Stimulated activated CD4-positive, alpha-beta T cell treated with anti-CD3 and anti-CD28 coated beads, TNF-alpha, amount 100 ng/mL, for 48 hours (primary cell): ENCODE measurements at regions not wholly inside any gene's neighbourhood (a gene's known extent, or its start where the extent isn't known, plus 50 kb on each side); places are given as distances from the start of the nearest gene placed in this dataset.

ENCODE experiments used
- DNase-seq, 3 donors: peaks; one replicate each; pipeline ENCODE4 v3.0.0-alpha.2; 2020; ENCODE audit warnings: low read depth in 3 of 3

DNA sequence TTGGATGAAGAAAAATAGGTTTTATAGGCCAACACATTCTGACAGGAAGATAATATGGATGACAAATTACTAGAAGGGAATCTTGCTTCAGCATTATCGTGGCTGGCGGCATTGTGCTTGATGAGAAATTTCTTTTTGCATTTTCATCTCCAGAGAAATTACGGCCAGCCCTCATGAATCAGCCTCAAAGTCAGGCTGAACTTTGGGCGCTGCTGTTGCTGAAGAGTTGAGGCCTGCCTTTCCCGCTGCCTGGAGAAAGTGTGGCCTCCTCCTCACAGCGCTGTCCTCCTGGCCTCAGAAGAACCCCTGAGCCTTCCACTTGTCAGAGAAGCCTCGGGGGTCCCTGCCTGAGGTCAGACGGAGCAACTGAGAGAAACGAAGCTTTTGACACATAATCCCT is 272.4 kb upstream of the KCNIP4 start:
- DNase-seq = no peak

DNA sequence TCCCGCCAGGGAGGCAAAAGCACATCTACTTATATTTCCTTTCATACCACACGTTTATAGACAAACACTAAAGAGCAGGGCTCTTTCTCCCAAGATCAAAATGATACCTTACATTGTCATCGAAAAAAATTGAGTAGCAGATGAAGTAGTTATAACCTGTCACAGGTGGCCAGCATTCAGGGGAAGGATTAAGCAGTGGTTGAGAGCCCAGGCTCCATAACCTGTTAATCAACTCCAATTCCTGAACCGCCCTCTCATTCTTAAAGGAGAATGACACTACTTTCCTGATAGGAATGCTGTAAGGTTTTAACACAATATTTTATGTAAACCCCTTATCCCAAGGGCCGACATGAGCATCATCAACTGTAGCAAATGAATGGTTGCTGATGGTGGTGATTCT is 268.9 kb upstream of the KCNIP4 start:
- no peak for DNase-seq

DNA sequence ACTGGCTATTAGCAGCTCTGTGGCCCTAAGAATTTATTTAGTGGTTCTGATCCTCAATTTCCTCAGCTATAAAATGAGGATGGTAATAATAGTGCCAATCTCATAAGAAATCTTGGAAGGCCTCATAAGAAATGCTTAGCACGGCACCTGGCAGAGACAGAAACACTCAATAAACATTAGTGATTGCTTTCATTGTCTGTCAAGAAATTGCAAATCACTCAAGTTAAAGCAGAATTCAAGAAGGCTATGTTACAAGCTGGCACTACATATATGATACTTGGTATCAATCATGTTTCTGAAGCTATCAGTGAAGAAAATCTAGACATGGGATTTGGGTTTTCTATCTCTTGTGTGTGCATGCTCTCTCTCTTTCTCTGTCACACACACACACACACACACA is 267.7 kb upstream of the KCNIP4 start:
- DNase-seq = no peak

DNA sequence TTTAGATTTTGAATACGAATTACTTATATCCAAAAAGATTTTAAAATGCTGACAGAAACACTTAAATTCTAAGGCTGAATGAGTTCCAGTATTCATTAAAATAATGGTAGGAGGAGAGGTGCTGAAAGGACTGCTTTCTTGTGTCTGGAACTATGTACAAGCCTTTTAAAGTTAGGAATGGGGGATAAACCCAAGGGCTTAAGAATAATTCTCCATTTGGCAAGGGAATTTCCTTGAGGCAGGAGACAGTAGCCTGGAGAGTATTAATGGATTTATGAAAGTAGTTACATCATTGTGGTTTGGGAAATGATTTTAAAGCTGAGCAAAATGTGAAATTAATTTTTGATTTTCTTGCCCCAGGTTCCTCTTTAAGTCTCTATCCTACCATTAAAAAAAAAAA is 266.5 kb upstream of the KCNIP4 start:
- no peak for DNase-seq

DNA sequence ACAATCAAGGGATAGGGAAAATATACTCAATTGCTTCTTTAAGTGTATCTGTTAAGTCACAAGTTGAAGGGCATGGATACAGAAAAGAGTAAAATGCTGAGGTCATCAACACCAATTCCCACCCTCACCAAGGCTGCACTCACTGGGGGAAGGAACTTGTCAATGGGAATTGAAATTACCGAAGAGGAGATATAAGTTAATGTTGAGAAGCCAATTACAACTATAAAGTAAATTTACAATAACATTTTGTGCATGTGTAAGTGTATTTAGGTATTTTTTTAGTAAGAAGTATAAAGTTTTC is 255.1 kb upstream of the KCNIP4 start:
- DNase-seq = no peak

DNA sequence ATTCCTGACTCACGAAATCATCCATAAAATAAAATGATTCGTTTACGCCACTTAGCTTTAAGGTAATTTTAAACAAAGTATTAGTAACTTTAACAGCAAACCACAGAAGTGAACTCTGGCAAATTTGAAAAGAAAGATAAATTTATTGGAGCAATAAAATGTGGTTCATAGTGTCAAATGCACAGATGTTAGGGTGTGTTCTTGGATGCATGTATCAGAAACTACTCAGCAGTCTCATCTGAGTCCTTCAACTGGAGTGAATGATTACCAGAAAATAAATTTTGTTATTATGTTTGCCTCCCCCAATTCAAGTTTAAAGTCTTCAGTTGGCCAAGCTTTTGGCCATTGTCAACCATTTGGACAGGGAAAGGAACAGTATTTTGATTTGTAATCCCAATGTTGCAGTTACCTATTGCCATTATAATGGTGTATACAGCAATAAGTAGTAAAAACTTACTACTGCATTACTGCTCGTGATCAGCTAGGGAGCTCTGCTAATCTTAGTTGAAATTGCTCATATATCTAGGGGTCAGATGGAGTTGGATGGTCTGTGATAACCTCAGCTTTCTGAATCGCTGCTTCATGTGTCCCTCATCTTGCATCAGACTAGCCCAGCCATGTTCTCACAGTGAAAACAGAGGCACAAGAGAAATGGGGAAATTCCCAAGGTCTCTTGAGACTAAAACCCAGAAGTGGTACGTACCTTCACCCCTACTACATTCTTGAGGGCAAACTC is 254.6 kb upstream of the KCNIP4 start:
- no peak for DNase-seq

DNA sequence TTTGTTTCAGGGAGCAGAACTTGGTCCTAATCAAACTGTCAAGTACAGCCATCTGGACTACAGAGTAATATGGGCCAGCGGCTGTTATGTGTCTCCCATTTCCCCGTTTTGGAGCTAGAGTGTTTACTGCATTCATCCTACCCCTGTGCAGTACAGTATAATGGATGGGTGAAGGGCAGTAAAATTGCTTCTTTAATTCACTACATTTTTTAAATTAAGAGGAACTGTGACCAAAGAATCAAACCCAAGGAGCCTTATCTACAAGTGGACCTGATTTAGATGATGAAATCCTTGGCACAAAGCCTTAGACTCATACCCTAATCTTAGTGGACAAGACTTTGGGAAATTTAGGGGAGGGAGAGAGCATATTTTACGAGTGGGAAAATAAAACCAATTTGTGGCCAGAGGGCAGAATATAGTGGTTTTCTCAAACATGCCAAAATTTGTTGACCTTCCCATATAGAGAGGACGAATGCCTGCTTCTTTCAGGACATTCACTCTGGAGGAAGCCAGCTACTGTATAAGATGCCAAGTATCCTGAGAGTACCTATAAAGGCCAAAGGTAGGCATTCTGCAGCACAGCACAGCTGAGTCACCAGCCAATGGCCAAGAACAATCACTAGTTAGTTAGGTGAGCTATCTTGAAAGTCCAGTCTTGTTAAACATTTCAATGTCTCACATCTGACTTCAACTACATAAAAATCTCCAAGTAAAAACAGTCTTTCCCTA is 253.8 kb upstream of the KCNIP4 start:
- no peak for DNase-seq

DNA sequence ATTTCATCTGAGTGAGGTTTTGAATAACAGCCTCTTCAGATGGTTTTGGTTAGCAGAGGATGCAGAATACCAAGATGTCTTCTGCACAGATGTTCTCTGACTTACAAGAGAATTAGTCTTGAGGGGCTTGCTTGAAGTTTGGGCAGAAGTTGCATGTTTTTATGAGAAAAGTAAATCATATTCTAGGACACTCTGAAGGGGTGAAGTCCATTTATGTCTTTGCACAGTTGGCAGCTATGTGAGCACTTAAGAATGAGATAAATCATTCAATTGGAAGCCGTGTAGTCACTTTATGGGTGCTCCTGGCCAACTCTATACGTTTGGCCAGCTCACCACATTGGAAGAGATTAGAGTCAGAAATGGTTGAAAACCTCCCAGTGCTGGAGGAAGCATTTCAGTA is 252.7 kb upstream of the KCNIP4 start:
- no peak for DNase-seq

DNA sequence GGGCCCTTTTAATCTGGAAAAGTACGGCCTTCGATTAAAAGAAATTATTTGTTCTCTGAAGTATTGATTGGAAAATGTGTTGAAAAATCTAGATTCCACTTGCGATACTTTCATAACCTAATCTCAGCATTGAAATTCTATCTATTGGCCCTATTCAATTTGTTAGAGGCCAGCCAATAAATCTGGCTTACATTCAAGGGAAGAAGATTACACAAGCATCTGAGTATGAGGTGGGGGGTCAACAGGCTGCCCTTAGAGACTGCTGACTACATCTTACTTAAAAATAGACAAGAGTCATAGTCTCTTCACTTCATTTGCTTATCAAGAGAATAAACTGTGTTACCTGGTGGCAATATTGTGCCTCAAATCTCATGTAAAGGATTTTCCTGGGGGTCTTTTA is 248.0 kb upstream of the KCNIP4 start:
- no peak for DNase-seq

DNA sequence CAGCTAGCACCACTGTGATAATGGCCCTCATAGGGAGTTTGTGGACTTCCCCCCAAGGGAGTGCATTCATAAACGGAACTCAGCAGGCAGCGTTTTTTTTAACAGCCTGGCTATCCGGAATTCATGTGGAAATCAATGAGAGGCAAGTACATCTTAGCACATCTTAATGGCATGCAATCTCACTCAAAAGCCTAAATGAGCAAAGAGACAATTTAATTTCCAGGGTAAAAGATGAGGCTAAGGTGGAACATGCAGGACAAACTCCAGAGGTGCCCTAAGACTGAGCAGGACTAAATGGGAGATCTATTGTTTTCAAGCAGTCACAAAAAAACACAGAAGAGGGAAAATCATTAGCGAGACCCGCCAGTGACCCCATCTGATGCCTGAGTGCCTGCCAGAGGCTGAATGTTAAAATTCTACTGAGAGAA is 243.5 kb upstream of the KCNIP4 start:
- no peak for DNase-seq

DNA sequence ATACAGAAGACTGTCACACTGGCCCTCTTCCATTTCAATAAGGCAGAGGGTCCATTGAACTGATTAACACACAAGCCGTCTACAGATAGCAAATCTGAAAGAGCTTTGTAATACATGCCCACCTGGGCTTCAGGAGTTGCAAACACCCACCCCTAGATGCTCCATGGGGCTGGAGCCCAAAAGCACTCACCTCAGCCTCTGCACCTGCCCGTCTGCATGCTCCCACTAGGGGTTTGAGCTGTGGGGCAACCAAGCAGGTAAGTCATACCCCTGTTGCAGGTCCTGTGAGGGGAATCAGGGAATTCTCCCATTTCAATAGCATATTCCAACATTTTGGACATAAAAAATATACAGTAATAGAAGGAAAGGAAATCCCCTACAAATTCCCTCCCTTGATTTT is 243.0 kb upstream of the KCNIP4 start:
- DNase-seq = no peak

DNA sequence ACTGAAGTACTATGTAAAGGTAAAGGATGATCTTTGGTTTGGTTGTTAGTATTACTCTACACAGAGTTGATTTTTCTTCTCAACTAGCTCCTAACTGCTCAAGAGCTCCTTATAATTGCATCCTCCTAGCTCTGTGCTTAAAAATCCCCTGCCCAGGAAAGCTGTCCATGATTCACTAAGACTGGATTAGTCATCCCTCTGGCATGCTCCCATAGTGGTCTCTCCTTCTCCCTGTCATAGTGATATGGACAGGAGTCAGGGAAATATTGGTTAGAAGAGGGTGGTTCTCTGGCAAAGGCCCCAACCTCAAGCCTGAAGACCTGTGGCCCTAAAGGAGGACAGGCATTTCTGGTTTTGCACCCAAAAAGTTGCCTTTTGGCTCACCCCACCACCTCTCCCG is 242.3 kb upstream of the KCNIP4 start:
- DNase-seq = no peak

DNA sequence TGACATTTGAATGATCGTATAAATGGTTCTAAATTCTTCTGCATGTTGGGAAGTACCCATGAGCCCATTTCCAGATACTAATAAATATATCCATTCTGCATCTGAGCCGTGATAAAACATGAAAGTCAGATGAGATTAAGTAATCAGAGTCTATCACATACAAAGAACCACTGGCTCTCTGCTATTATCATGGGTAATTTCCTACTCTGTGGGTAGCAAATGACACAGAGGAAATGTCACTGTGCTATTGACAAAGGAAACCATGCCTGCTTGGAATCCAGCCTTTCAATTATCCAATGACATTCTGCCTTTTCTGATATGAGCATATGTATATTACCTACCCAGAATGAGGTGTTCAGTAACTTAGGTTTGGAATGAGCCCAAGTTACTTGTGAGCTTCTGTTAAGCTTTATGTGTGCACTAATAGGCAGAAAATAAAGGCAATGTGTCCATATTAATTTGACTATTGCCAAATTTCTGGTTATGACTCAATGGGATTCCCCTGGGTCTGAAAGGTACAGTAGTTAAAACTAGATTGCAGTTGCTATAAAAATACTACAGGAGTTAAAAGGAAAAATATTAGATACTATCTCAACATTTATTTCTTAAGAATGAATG is 238.7 kb upstream of the KCNIP4 start:
- DNase-seq = no peak

DNA sequence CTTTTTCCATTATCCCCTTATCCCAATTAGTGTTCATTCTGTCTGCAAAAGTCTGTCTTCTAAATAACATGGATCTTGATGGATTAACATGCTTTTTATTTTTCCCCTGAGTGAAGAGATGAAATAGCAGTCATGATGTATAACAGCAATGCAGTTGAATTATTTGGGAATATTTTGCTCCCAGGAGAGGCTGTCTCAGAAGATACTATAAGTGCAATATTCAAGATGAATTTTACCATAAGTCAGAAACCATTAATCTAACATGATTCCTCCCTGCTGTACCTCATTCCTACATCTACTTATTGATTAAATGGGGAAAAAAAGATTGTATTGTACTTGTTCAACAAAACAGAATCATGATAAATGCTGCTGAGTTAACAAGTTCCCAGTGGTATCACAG is 233.2 kb upstream of the KCNIP4 start:
- DNase-seq = no peak

DNA sequence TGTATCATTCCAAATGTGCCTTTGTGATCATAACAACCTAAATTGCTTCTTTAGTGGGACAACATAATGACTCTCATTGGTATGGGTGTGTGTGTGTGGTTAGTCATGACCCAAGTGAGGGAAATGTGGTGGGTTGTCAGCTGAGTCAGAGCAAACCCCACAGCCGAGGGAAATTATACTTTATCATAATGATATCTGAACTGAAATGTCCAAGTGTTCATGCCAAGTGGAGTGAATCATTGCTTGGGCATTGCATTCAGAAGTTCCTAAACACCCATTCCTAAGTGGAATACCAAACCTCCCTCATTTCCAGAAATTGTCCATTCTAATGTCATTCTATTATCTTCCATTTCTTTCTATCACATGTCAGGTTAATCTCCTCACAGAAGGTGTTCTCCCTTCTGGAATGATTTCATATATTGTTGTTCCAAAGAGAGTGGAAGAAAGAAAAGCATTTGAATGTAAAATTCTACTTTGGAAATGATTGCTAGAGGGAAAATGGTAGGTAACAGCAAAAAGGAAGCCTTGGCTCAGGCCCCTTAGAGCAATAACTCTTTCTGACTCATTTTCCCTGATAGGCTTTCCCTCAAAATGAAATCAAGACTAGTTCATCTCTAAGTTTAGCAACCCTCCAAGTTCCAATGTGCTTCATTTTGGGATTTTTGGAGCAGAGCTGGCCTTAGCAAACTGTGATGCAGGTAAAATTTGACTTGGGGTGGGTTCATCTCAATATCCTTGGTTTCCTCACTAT is 230.7 kb upstream of the KCNIP4 start:
- no peak for DNase-seq

DNA sequence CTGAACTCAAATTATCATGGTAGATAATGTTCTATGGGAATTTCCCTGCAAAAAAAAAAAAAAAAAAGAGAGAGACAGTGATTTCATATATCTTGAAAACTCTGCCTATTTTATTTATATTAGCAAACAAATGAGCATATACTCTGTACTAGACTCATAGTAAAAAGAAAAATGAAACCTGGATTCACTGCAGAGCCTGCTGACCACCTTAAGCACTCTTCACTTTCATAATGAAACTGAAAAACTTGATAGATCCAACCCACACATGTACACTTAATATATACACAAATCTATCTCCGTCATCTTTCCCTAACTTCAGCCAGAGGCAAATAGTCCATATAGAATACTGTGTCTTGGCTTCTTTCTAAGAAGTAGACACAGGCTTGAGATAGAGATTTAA is 226.1 kb upstream of the KCNIP4 start:
- DNase-seq = no peak

DNA sequence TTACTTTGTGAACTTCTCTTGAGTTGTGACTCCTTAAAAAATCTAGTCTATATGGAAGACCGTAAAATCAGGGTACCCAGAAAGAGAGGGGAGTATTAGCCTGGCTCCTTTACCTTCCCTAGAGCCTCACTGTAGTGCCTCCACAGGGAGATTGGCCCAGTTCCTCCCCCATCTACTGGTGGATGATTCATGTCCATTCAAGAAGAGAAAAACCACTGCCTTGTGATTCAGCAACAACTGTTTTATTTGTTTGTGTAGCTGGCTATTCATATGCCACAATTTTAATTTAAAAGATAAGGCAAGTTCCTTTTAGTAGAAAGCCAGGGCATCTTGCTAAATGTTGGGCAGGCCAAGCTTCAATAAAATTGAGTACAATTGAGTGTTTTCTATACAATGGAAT is 221.8 kb upstream of the KCNIP4 start:
- no peak for DNase-seq

DNA sequence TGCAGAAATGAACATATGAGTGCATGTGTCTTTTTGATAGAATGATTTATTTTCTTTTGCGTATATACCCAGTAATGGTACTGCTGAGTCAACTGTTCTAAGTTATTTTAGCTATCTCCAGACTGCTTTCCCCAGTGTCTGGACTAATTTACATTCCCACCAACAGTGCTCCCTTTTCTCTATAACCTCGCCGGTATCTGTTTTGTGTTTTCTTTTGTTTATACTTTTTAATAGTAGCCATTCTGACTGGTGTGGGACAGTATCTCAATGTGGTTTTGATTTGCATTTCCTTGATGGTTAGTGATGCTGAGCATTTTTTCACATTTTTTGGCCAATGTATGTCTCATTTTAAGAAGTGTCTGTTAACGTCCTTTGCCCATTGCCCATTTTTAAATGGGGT is 218.6 kb upstream of the KCNIP4 start:
- no peak for DNase-seq

DNA sequence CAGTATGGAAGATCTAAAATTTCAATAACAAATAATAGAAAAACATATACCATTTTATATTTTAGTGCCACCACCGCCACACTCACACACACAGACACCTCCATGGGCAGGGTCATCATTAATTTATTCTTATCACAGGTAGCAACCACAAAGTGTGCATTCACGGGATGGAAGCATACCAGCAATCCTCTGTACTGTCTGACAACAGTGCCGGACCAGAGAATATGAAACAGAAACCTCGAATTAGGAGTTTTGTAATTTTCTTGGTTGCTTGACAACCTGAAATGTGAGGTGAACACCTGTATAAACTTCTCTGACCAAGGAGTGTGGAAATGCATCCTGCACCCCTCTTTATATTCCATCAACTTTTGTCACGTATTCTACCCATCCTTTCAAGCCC is 213.9 kb upstream of the KCNIP4 start:
- no peak for DNase-seq

DNA sequence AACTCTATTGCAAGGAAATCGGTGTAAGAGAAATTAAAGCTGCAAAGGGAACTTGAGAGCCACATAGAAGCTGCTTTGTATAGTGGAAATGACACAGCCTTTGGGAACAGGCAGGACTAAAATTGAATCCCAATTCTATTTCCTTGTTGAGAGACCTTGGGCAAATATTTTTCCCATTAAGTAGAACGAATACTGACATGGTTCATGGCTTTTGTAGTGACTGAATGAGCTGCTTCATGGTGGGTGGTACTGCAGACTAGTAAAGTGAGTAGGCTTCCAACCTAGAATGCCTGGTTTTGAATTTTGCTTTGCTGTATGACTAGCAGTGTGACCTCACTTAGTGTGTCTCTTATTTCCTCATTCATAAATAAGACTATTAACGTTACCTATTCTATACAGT is 182.2 kb upstream of the KCNIP4 start:
- no peak for DNase-seq

DNA sequence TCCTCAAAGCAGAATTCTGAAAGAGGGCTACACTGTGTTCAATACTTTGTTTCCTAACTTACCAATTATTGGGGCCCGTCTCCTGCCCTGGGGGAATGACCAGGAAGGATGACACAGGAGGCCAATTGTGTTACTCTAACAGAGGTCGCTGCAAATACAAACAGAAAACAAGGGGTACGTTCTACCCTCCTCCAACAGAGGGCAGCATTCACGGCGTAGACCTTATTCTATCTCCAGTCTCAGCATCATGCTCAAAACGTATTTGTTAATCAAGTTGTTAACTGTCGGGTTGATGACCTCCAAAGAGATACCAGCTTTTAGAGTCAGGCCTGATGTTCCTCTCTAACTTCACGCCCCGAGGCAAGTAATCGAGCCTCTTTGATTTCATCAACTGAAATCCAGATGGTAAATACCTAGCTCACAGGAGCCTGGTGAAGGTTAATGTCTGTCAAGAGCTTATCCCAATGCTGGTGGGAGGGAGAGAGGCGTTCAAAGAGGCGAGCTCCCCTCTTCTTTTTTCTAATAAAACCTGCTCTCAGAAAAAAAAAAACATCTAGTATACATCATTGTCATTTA is 181.0 kb upstream of the KCNIP4 start:
- peak in 1 of 3 donors; percentile 0 for DNase-seq

DNA sequence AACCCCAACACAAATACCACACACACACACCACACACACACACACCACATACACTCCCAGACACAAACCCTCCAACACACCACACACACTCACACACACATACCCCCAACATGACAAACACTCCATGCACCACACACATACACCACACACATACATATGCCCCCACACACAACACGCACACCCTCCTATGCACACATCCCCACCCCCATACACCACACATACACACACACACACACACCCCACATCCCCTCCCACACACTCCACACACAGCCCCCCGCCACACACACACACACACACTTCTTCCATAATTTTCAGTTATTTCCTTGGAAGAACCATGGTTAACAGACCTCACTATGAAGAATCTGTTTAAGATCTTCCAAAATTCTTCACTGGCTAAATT is 173.5 kb upstream of the KCNIP4 start:
- no peak for DNase-seq
